Stimulated activated CD8-positive, alpha-beta memory T cell treated with anti-CD3 and anti-CD28 coated beads, Interleukin-7, amount 100 ng/mL, for 24 hours (primary cell): ENCODE measurements at regions not wholly inside any gene's neighbourhood (a gene's known extent, or its start where the extent isn't known, plus 50 kb on each side); places are given as distances from the start of the nearest gene placed in this dataset.

Source experiments
- DNase-seq: peaks from one replicate; pipeline ENCODE4 v3.0.0-alpha.2; 2020; ENCODE audit warnings: low read depth

- no peak for DNase-seq
These were observed 235.6 kb downstream of the KCNA4 start for GRCh38 chr11:29781268-29781667.

- DNase-seq, result no peak
These were observed 236.1 kb downstream of the KCNA4 start for GRCh38 chr11:29780756-29781155.

- DNase-seq, result no peak
These were observed 243.1 kb downstream of the KCNA4 start for GRCh38 chr11:29773656-29774264.

- DNase-seq, result no peak
These were observed 260.0 kb downstream of the KCNA4 start for GRCh38 chr11:29756871-29757270.

GRCh38 chr11:29755474-29755873 lies 261.4 kb downstream of the KCNA4 start:
- DNase-seq, result no peak

- DNase-seq, result no peak
These were observed 265.2 kb downstream of the KCNA4 start for GRCh38 chr11:29751618-29752017.

- no peak for DNase-seq
These were observed 266.4 kb downstream of the KCNA4 start for GRCh38 chr11:29750392-29750791.

- no peak for DNase-seq
These were observed 282.5 kb downstream of the KCNA4 start for GRCh38 chr11:29734287-29734686.

- DNase-seq, result no peak
These were observed 303.0 kb downstream of the KCNA4 start for GRCh38 chr11:29713831-29714320.

GRCh38 chr11:29712616-29713015 lies 304.2 kb downstream of the KCNA4 start:
- no peak for DNase-seq

- no peak for DNase-seq
These were observed 308.9 kb downstream of the KCNA4 start for GRCh38 chr11:29707924-29708323.

- no peak for DNase-seq
These were observed 331.5 kb downstream of the KCNA4 start for GRCh38 chr11:29685361-29685760.

- no peak for DNase-seq
These were observed 334.0 kb downstream of the KCNA4 start for GRCh38 chr11:29682856-29683255.

- DNase-seq, result no peak
These were observed 336.8 kb downstream of the KCNA4 start for GRCh38 chr11:29679996-29680395.

- DNase-seq, result no peak
These were observed 339.8 kb downstream of the KCNA4 start for GRCh38 chr11:29676993-29677392.

- DNase-seq, result no peak
These were observed 347.5 kb downstream of the KCNA4 start for GRCh38 chr11:29669310-29669709.

- DNase-seq, result no peak
These were observed 359.1 kb downstream of the KCNA4 start for GRCh38 chr11:29657709-29658108.

GRCh38 chr11:29656597-29656996 lies 360.2 kb downstream of the KCNA4 start:
- no peak for DNase-seq

GRCh38 chr11:29645373-29645772 lies 371.5 kb downstream of the KCNA4 start:
- no peak for DNase-seq

- DNase-seq, result no peak
These were observed 375.6 kb downstream of the KCNA4 start for GRCh38 chr11:29641201-29641600.

- DNase-seq, result no peak
These were observed 382.1 kb downstream of the KCNA4 start for GRCh38 chr11:29634744-29635143.

GRCh38 chr11:29634244-29634643 lies 382.6 kb downstream of the KCNA4 start:
- DNase-seq, result no peak

- DNase-seq, result no peak
These were observed 387.5 kb downstream of the KCNA4 start for GRCh38 chr11:29629286-29629685.

- DNase-seq, result no peak
These were observed 388.2 kb downstream of the KCNA4 start for GRCh38 chr11:29628609-29629008.
